ENCODE measurements at regions not wholly inside any gene's neighbourhood (a gene's known extent, or its start where the extent isn't known, plus 50 kb on each side); places are given as distances from the start of the nearest gene placed in this dataset.

DNA sequence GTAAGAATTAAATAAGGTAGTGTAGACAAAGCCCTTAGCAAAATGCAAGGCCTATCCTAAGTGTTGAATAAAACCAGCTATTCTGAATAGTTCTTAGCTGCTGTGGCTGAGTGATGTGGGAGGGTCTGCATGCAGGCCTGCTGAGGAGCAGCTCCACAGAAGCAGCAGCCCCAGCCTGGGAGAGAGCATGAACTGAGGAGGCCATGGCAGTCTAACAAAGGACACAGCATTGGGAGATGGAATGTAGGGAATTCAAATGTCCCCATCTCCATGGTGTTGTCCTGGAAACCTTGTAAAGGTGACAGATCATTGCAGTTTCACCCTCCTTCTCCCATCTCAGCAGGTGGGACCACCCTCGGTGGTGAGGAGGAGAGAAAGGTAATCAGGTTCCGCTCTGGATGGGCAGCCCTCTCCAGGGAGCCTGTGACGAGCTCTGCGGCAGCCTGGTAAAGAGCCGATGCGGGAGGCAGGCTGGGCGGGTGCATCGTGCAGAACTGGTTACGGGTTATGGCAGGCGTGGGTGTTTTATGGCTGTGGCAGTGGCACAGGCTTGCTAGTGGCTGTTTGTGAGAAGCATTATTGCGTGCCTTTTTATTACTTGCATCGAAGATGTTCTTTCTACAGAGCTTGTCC is 199.9 kb upstream of the GLRA1 start:
- ChIA-PET CTCF (no interaction called here), POLR2A (no interaction called here)
- no peak for TF ChIP-seq FOXA1 (IDR thresholded peaks at IDR 0.05)
- TF ChIP-seq HDGF (IDR thresholded peaks at IDR 0.05; ENCODE audit: borderline replicate concordance), result no peak
- TF ChIP-seq, protein P1, sequence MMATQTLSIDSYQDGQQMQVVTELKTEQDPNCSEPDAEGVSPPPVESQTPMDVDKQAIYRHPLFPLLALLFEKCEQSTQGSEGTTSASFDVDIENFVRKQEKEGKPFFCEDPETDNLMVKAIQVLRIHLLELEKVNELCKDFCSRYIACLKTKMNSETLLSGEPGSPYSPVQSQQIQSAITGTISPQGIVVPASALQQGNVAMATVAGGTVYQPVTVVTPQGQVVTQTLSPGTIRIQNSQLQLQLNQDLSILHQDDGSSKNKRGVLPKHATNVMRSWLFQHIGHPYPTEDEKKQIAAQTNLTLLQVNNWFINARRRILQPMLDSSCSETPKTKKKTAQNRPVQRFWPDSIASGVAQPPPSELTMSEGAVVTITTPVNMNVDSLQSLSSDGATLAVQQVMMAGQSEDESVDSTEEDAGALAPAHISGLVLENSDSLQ (IDR thresholded peaks at IDR 0.05), result no peak
- no peak for TF ChIP-seq ARNT (IDR thresholded peaks at IDR 0.05)
- no peak for TF ChIP-seq TARDBP (IDR thresholded peaks at IDR 0.05)
- no peak for TF ChIP-seq FOXK2 (IDR thresholded peaks at IDR 0.05)
- no peak for TF ChIP-seq ZNF384 (IDR thresholded peaks at IDR 0.05)
- no peak for TF ChIP-seq L3MBTL2 (conservative IDR thresholded peaks at IDR 0.05)
- no peak for TF ChIP-seq NFRKB (IDR thresholded peaks at IDR 0.05)
- no peak for TF ChIP-seq SP1 (IDR thresholded peaks at IDR 0.05)
- TF ChIP-seq SUZ12 (IDR thresholded peaks at IDR 0.05), result no peak
- no peak for TF ChIP-seq BHLHE40 (IDR thresholded peaks at IDR 0.05; ENCODE audit: borderline replicate concordance)
- DNase-seq (ENCODE audit: extremely low spot score), result no peak

DNA sequence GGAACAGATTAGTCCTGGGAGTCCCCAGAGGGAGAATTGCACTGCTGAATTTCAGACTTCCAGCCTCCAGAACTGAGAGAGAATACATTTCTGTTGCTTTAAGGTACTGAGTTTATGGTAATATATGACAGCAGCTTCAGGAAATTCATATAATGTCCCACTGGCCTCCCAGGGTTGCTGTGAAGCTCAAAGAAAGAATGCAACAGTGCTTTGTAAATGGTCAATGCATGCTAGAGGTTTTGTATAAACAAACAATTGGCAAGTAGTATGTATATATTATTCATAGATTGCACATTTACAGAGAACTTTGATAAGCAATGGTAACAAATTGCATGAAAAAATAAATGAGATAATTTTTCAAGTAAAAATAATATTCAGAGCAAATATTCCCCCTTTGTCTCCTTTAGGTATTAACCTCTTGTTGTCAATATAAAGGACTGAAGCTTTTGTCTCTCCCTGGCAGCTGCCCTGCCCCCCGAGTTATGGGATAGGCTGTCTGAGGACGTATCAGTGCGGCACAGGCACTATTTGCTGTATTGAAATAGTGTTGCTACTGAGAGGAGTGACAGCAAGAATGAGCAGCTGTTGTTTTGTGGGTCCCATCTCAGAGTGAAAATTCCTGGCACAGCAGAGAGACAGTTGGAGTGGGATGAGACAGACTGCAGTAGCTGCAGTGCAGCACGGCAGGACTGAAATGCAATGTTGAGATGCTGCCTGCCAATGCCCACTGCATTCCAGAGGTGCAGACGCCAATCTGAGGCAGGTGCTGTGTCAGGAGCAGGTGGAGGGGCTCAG is 194.2 kb upstream of the GLRA1 start:
- CTCF ChIA-PET, result no interaction called here
- POLR2A ChIA-PET, result no interaction called here
- no peak for DNase-seq (ENCODE audit: extremely low spot score)
- TF ChIP-seq BHLHE40 (IDR thresholded peaks at IDR 0.05; ENCODE audit: borderline replicate concordance) (no peak), FOXA1 (IDR thresholded peaks at IDR 0.05) (no peak), ELF4 (IDR thresholded peaks at IDR 0.05) (no peak), CTBP1 (IDR thresholded peaks at IDR 0.05; ENCODE audit: borderline replicate concordance) (no peak), FOXM1 (IDR thresholded peaks at IDR 0.05; ENCODE audit: borderline replicate concordance) (no peak), HDGF (IDR thresholded peaks at IDR 0.05; ENCODE audit: borderline replicate concordance) (no peak), SP1 (IDR thresholded peaks at IDR 0.05) (no peak), NFRKB (IDR thresholded peaks at IDR 0.05) (no peak), SUZ12 (IDR thresholded peaks at IDR 0.05) (no peak), ARNT (IDR thresholded peaks at IDR 0.05) (no peak), TARDBP (IDR thresholded peaks at IDR 0.05) (no peak), L3MBTL2 (conservative IDR thresholded peaks at IDR 0.05) (no peak), LEF1 (IDR thresholded peaks at IDR 0.05; ENCODE audit: borderline replicate concordance) (no peak), ZNF384 (IDR thresholded peaks at IDR 0.05) (no peak), FOXK2 (IDR thresholded peaks at IDR 0.05) (no peak)
- TF ChIP-seq, protein P1 (IDR thresholded peaks at IDR 0.05), result no peak

DNA sequence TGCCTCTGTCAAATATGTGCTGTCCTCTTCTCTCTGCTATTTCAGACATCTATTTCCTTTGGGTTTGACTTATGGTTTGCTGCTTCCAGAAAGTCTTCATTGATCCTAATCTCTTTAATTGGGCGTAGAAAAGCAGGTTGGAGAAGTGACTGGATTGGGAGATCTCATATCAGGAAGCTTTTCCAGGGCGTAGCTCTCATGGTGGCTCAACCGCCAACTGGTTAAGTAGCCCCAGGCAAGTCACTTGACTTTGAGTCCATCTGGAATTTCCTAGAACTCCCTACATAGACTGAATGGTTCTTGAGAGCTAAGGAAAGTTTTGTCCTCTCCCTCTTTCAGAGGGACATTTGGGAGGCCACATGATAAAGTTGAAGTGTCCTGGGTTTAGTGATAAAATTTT is 192.3 kb upstream of the GLRA1 start:
- no peak for DNase-seq (ENCODE audit: extremely low spot score)
- no peak for TF ChIP-seq HDGF (IDR thresholded peaks at IDR 0.05; ENCODE audit: borderline replicate concordance)
- TF ChIP-seq L3MBTL2 (conservative IDR thresholded peaks at IDR 0.05), result no peak
- TF ChIP-seq BHLHE40 (IDR thresholded peaks at IDR 0.05; ENCODE audit: borderline replicate concordance), result no peak
- no peak for TF ChIP-seq ZNF384 (IDR thresholded peaks at IDR 0.05)
- TF ChIP-seq FOXA1 (IDR thresholded peaks at IDR 0.05), result no peak
- TF ChIP-seq ELF4 (IDR thresholded peaks at IDR 0.05), result no peak
- no peak for TF ChIP-seq FOXM1 (IDR thresholded peaks at IDR 0.05; ENCODE audit: borderline replicate concordance)
- TF ChIP-seq SP1 (IDR thresholded peaks at IDR 0.05), result no peak
- no peak for TF ChIP-seq TARDBP (IDR thresholded peaks at IDR 0.05)
- no peak for TF ChIP-seq ARNT (IDR thresholded peaks at IDR 0.05)
- TF ChIP-seq NFRKB (IDR thresholded peaks at IDR 0.05), result no peak
- no peak for TF ChIP-seq FOXK2 (IDR thresholded peaks at IDR 0.05)
- no peak for TF ChIP-seq CTBP1 (IDR thresholded peaks at IDR 0.05; ENCODE audit: borderline replicate concordance)
- ChIA-PET CTCF (no interaction called here), POLR2A (no interaction called here)

DNA sequence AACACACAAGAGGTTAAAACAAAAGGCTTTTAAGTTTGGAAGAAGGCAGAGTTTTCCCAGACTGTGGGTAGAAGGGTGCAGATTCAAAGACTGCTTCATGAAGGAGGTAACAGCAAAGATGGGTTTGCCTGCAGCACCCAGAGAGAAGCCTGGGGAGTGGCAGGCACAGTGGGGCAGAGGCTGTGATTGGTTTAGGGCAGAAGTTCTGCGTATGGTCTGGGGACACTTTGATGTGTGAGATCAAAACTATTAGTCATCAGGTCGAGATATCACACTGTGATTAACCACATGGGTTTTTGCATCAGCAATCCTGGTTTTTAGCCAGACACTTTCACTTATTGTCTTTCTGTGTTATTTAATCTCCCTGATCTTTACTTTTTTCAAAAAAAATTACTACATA is 188.8 kb upstream of the GLRA1 start:
- TF ChIP-seq, protein P1 (IDR thresholded peaks at IDR 0.05), result no peak
- no peak for TF ChIP-seq L3MBTL2 (conservative IDR thresholded peaks at IDR 0.05)
- no peak for TF ChIP-seq NFRKB (IDR thresholded peaks at IDR 0.05)
- TF ChIP-seq ELF4 (IDR thresholded peaks at IDR 0.05), result no peak
- TF ChIP-seq LEF1 (IDR thresholded peaks at IDR 0.05; ENCODE audit: borderline replicate concordance), result no peak
- no peak for TF ChIP-seq BHLHE40 (IDR thresholded peaks at IDR 0.05; ENCODE audit: borderline replicate concordance)
- no peak for TF ChIP-seq SP1 (IDR thresholded peaks at IDR 0.05)
- no peak for TF ChIP-seq FOXK2 (IDR thresholded peaks at IDR 0.05)
- TF ChIP-seq ARNT (IDR thresholded peaks at IDR 0.05), result no peak
- no peak for TF ChIP-seq FOXA1 (IDR thresholded peaks at IDR 0.05)
- TF ChIP-seq TARDBP (IDR thresholded peaks at IDR 0.05), result no peak
- TF ChIP-seq HDGF (IDR thresholded peaks at IDR 0.05; ENCODE audit: borderline replicate concordance), result no peak
- TF ChIP-seq ZNF384 (IDR thresholded peaks at IDR 0.05), result no peak
- TF ChIP-seq CTBP1 (IDR thresholded peaks at IDR 0.05; ENCODE audit: borderline replicate concordance), result no peak
- no peak for TF ChIP-seq SUZ12 (IDR thresholded peaks at IDR 0.05)
- DNase-seq (ENCODE audit: extremely low spot score), result no peak
- POLR2A ChIA-PET, result no interaction called here
- CTCF ChIA-PET, result no interaction called here

DNA sequence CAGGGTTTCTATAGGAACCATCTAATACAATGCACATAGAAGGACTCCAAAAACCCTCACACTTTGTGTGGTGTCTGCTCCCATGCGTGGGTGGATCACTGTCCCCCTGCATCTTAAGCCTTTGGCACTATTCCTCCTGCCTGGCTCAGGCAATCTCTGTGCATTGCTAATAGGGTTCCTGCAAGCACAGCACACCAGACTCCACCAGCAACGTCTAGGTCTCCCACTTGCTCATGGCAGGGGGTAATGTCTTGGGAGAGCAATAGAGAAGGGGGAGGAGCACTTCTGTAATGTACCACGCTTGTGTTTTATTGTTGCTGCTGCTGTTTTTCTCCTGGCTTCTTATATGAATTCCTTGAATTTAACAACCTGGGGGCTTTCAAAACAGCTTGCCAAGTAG is 182.6 kb upstream of the GLRA1 start:
- ChIA-PET POLR2A (no interaction called here), CTCF (no interaction called here)
- no peak for DNase-seq (ENCODE audit: extremely low spot score)
- no peak for TF ChIP-seq NFRKB (IDR thresholded peaks at IDR 0.05)
- TF ChIP-seq FOXK2 (IDR thresholded peaks at IDR 0.05), result no peak
- TF ChIP-seq ARNT (IDR thresholded peaks at IDR 0.05), result no peak
- no peak for TF ChIP-seq FOXM1 (IDR thresholded peaks at IDR 0.05; ENCODE audit: borderline replicate concordance)
- TF ChIP-seq ZNF384 (IDR thresholded peaks at IDR 0.05), result no peak
- TF ChIP-seq, protein P1 (IDR thresholded peaks at IDR 0.05), result no peak
- TF ChIP-seq CTBP1 (IDR thresholded peaks at IDR 0.05; ENCODE audit: borderline replicate concordance), result no peak
- TF ChIP-seq HDGF (IDR thresholded peaks at IDR 0.05; ENCODE audit: borderline replicate concordance), result no peak
- no peak for TF ChIP-seq SUZ12 (IDR thresholded peaks at IDR 0.05)
- TF ChIP-seq TARDBP (IDR thresholded peaks at IDR 0.05), result no peak
- TF ChIP-seq SP1 (IDR thresholded peaks at IDR 0.05), result no peak
